Heart right ventricle (tissue), 16 donors: ENCODE measurements at regions not wholly inside any gene's neighbourhood (a gene's known extent, or its start where the extent isn't known, plus 50 kb on each side); places are given as distances from the start of the nearest gene placed in this dataset.
"Not testable (repeated sequence)": the region's sequence is repeated elsewhere in the genome, so short reads cannot be mapped to it uniquely, and the experiment has no call there.

ENCODE experiments used
- ATAC-seq, 8 donors: fragments of 200-7000 bp; cut with Tn5 transposase; one replicate each; pipeline ENCODE4 v1.9.1; 2020; ENCODE audit warnings: mild to moderate bottlenecking in 8 of 8, moderate library complexity in 8 of 8, moderate number of reproducible peaks in 1 of 8
- DNase-seq, 2 donors: peaks; one replicate each; pipeline ENCODE4 v3.0.0-alpha.2; 2020
- H3K27ac ChIP-seq, 10 donors: fragments of 200-600 bp; sonication (generic) in 2 of 10; one replicate each; pipeline versions ENCODE4 v1.5.0 to v1.8.0; 2020 to 2022; ENCODE audit warnings: mild to moderate bottlenecking in 3 of 10
- H3K27me3 ChIP-seq, 7 donors: fragments of 200-600 bp; one replicate each; pipeline ENCODE4 v1.8.0; 2021 to 2022; ENCODE audit warnings: mild to moderate bottlenecking in 2 of 7
- H3K36me3 ChIP-seq, 9 donors: fragments of 200-600 bp; sonication (generic) in 1 of 9; one replicate each; pipeline versions ENCODE4 v1.5.0 to v1.8.0; 2020 to 2022; ENCODE audit warnings: mild to moderate bottlenecking in 2 of 9
- H3K4me1 ChIP-seq, 9 donors: fragments of 200-600 bp; sonication (generic) in 1 of 9; one replicate each; pipeline versions ENCODE4 v1.5.0 to v1.8.0; 2020 to 2022; ENCODE audit warnings: mild to moderate bottlenecking in 4 of 9
- H3K4me3 ChIP-seq, 10 donors: fragments of 200-600 bp; sonication (generic) in 2 of 10; one replicate each; pipeline versions ENCODE4 v1.5.0 to v1.8.0; 2020 to 2022; ENCODE audit warnings: mild to moderate bottlenecking in 7 of 10, moderate library complexity in 2 of 10
- H3K9me3 ChIP-seq, 11 donors: fragments of 200-600 bp in 10 of 11; sonication (generic) in 2 of 11; one replicate each; pipeline versions ENCODE4 v1.5.0 to v1.8.0; 2013 to 2022; ENCODE audit warnings: mild to moderate bottlenecking in 2 of 11, control low read depth in 1 of 11, moderate library complexity in 1 of 11
- CTCF ChIP-seq, 9 donors: fragments of 200-600 bp; sonication (generic) in 2 of 9; IDR thresholded peaks; one replicate each; pipeline versions ENCODE4 v1.5.0 to v1.8.0; 2021 to 2022; ENCODE audit warnings: antibody characterized with exemption in 9 of 9, mild to moderate bottlenecking in 5 of 9, moderate library complexity in 1 of 9
- WGBS, 2 donors: extraction: QIAGEN DNeasy Blood & Tissue Kit; methylation state at CpG; one replicate each; pipeline ENCODE4 v1.1.7; 2013; ENCODE audit warnings: inconsistent platforms in 1 of 2; 5-methylcytosine and 5-hydroxymethylcytosine counted together
- intact Hi-C, 10 donors: fragments of 100-400 bp; cut with DNase I; formaldehyde crosslinking; loops; one replicate each; pipeline versions ENCODE4 v1.11.1 to v1.14.2; 2022
- donor health status: Arrhythmogenic right ventricular cardiomyopathy.
- donor health status: ischemic (EF 13 %, LVEDD 7.1; RV severe dilation, severe dysfunction).
- donor health status: healthy with polysubstance abuse.
- donor health status: DM: no; HTN: yes; CAD: no.
- donor health status: DM: no; HTN: no; CAD: no.
- donor health status: ischemic (EF 25% LVEDD 6.9; RV normal size, moderate dysfunction).
- donor health status: ischemic (EF 25% LVEDD 5.7; RV mildly dilated, moderate dysfunction).
- donor health status: healthy.
- donor health status: DM: yes; HTN: yes; CAD: no.
- donor health status: Ischemic cardiomyopathy.
- donor health status: ischemic (EF 35%, LVEDD 5.7; RV mildly dilated, moderate dysfunction).
- donor health status: nonischemic (EF 11% LVEDD 7.7; RV severe dilation, severe dysfunction).
- donor health status: DM: yes; HTN: yes; CAD: no.
- donor health status: PGD.
- donor health status: ischemic (EF 29% LVEDD 5.4; RV normal size, mild dysfunction).
- donor health status: nonischemic (EF 23%, LVEDD 6.1; RV moderate dilation, normal function).

- no peaks in the 10 kb centered on the region for H3K36me3 ChIP-seq
- 64 to 73% methylated on average over 2 of the region's 2 CpGs for WGBS, 2 donors
- TF ChIP-seq CTCF (IDR thresholded peaks at IDR 0.05): no peak
- DNase-seq: no peak
- intact Hi-C loops: no loop called here
- H3K9me3 ChIP-seq: peaks cover 0 to 10% (median 0%) of the 10 kb centered on the region in 11 donors
- no peaks in the 10 kb centered on the region for H3K4me1 ChIP-seq
- no peaks in the 10 kb centered on the region for H3K27me3 ChIP-seq
- H3K27ac ChIP-seq: no peak overlapping the region
- no peak for ATAC-seq
- no peak overlapping the region for H3K4me3 ChIP-seq
Measured at GRCh38 chr16:52346709-52347108, 200.2 kb downstream of the TOX3 start.

DNA sequence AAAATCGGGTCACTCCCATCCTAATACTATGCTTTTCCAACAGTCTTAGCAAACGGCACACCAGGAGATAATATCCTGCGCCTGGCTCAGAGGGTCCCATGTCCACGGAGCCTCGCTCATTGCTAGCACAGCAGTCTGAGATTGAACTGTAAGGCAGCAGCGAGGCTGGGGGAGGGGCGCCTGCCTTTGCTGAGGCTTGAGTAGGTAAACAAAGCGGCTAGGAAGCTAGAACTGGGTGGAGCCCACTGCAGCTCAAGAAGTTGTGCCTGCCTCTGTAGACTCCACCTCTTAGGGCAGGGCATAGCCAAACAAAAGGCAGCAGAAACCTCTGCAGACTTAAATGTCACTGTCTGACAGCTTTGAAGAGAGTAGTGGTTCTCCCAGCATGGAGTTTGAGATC lies 213.3 kb downstream of the TOX3 start:
- 80 to 88% methylated on average over 8 of the region's 8 CpGs for WGBS, 2 donors
- ATAC-seq, intact Hi-C loops, H3K4me3 ChIP-seq, H3K4me1 ChIP-seq, H3K27me3 ChIP-seq, DNase-seq, H3K27ac ChIP-seq, H3K36me3 ChIP-seq: not testable (repeated sequence)
- H3K9me3 ChIP-seq: peaks cover 0 to 24% (median 0%) of the 10 kb centered on the region in 11 donors

- 61 to 66% methylated on average over 6 of the region's 6 CpGs for WGBS, 2 donors
- no peak for ATAC-seq
Measured at GRCh38 chr16:52320930-52321439, 226.0 kb downstream of the TOX3 start.

DNA sequence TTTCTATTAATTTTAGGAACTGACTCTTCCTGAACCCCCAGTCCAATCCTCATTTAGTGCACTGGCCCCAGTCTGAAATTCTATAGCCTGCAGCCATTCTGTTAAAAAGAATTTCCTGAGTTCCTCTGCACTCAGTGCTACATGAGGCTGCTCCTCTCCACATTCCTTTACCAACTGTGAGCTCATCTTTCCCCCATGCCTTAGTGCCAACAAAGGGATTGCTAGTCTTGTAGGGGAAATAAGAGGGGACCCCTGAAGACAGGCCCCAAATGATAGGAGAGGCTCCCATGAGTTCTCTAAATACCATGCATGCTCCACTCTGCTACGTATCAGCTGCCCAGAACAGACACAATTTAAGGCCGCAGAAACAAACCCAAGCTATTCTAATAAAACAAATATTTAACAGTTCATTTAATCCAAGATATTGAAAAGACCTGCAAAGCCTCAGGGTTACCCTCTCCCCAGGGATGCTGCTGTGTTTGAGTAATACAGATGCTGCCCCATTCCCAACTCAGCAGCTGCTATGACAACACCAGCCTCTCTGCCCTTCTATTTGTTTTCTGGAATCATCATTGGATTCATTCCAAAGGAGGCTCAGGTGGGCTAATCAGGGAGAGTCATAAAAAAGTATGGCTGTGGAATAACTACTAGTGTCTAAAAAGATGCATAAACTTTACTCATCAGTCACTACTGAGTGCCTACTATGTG lies 228.5 kb downstream of the TOX3 start:
- WGBS, 2 donors: 64 to 66% methylated on average over 2 of the region's 2 CpGs
- Histone ChIP-seq H3K4me1 (no peaks in the 10 kb centered on the region), H3K4me3 (no peak overlapping the region), H3K27me3 (no peaks in the 10 kb centered on the region), H3K27ac (no peak overlapping the region), H3K9me3 (peaks cover 0 to 8% (median 0%) of the 10 kb centered on the region in 11 donors), H3K36me3 (no peaks in the 10 kb centered on the region)
- ATAC-seq: no peak
- DNase-seq: no peak
- intact Hi-C loops: no loop called here
- no peak for TF ChIP-seq CTCF (IDR thresholded peaks at IDR 0.05)

More at GRCh38 chr16:52320930-52321439, 226.0 kb downstream of the TOX3 start:
- Histone ChIP-seq H3K36me3 (no peaks in the 10 kb centered on the region), H3K27me3 (no peaks in the 10 kb centered on the region), H3K4me3 (no peak overlapping the region), H3K9me3 (peaks cover 0 to 8% (median 0%) of the 10 kb centered on the region in 11 donors), H3K4me1 (no peaks in the 10 kb centered on the region), H3K27ac (no peak overlapping the region)
- no peak for DNase-seq
- intact Hi-C loops: no loop called here
- no peak for TF ChIP-seq CTCF (IDR thresholded peaks at IDR 0.05)

- intact Hi-C loops: no loop called here
- no peak overlapping the region for H3K4me3 ChIP-seq
- TF ChIP-seq CTCF (IDR thresholded peaks at IDR 0.05): no peak
- no peak for ATAC-seq
- H3K27ac ChIP-seq: no peak overlapping the region
- H3K27me3 ChIP-seq: no peaks in the 10 kb centered on the region
- no peaks in the 10 kb centered on the region for H3K36me3 ChIP-seq
- 63 to 64% methylated on average over 1 of the region's 1 CpG for WGBS, 2 donors
- no peak for DNase-seq
- H3K9me3 ChIP-seq: no peaks in the 10 kb centered on the region
- H3K4me1 ChIP-seq: no peaks in the 10 kb centered on the region
Measured at GRCh38 chr16:52316241-52316640, 230.7 kb downstream of the TOX3 start.
